GM12878 (cell line): ENCODE measurements at regions not wholly inside any gene's neighbourhood (a gene's known extent, or its start where the extent isn't known, plus 50 kb on each side); places are given as distances from the start of the nearest gene placed in this dataset.

Experiments
- ATAC-seq: fragments of 200-7000 bp; cut with Tn5 transposase; 3 replicates; pipeline ENCODE4 v1.9.1; 2020; ENCODE audit warnings: mild to moderate bottlenecking, moderate library complexity
- BruUV-seq: library from RNA; stranded (reverse); fragments of 400-500 nt; replicated peaks from 2 replicates; lab custom pipeline; 2021; lab: Mats Ljungman, UMichigan
- CTCF ChIA-PET: fragments of 300-600 bp; sonication (Branson Sonifier 250); formaldehyde crosslinking; extraction: SDS; loops from one replicate; lab custom pipeline; 2021; ENCODE audit warnings: inconsistent platforms; lab: Yijun Ruan, JAX
- POLR2A ChIA-PET: fragments of 350-600 bp; formaldehyde crosslinking; extraction: SDS; loops from one replicate; lab custom pipeline; 2021; ENCODE audit warnings: inconsistent platforms; lab: Charles Lee
- RAD21 ChIA-PET: fragments of 300-600 bp; sonication (Branson Sonifier 250); formaldehyde crosslinking; loops from one replicate; lab custom pipeline; 2023; ENCODE audit warnings: antibody characterized with exemption; ENCODE audit not compliant: unreplicated experiment; lab: Charles Lee
- SMC1A ChIA-PET: fragments of 300-600 bp; sonication (Branson Sonifier 250); formaldehyde crosslinking; loops from one replicate; lab custom pipeline; 2023; ENCODE audit not compliant: unreplicated experiment, uncharacterized antibody; lab: Charles Lee
- DNase-seq: peaks from one replicate; pipeline ENCODE4 v3.0.0-alpha.2; 2011; ENCODE audit warnings: low read depth, low spot score
- FAIRE-seq: peaks from 3 replicates; lab custom pipeline; 2011; peaks lifted over from hg19 to GRCh38; lab: Jason Lieb, UNC
- H2AFZ ChIP-seq: 2 replicates; pipeline ENCODE4 v1.6.0; 2011; ENCODE audit warnings: low read depth, low read length, control low read depth; ENCODE audit not compliant: control insufficient read depth
- H3K27ac ChIP-seq: 2 replicates; pipeline ENCODE4 v1.5.1; 2011; ENCODE audit warnings: control low read depth; ENCODE audit not compliant: control insufficient read depth, insufficient read depth
- H3K27me3 ChIP-seq, 2 experiments: replicated peaks in 1 of 2; 2 replicates each; pipeline versions ENCODE4 v1.6.0 to v1.6.1; 2011; ENCODE audit warnings: low read length in 1 of 2; ENCODE audit not compliant: control insufficient read depth in 2 of 2, insufficient read depth in 2 of 2
- H3K36me3 ChIP-seq, 2 experiments: 2 replicates each; pipeline ENCODE4 v1.5.1; 2011; ENCODE audit warnings: low read length in 1 of 2; ENCODE audit not compliant: control insufficient read depth in 2 of 2, insufficient read depth in 2 of 2
- H3K4me1 ChIP-seq: 2 replicates; pipeline ENCODE4 v1.6.1; 2011; ENCODE audit warnings: mild to moderate bottlenecking, low read length, moderate library complexity, mixed read lengths; ENCODE audit not compliant: control insufficient read depth, insufficient read depth
- H3K4me2 ChIP-seq: 2 replicates; pipeline ENCODE4 v1.6.0; 2011; ENCODE audit warnings: control low read depth; ENCODE audit not compliant: control insufficient read depth, insufficient read depth
- H3K4me3 ChIP-seq: fragments of 200-600 bp; sonication (generic); 2 replicates; pipeline ENCODE4 v1.5.1; 2016
- H3K79me2 ChIP-seq: 2 replicates; pipeline ENCODE4 v1.6.0; 2011; ENCODE audit warnings: low read length; ENCODE audit not compliant: control insufficient read depth, insufficient read depth
- H3K9ac ChIP-seq: 2 replicates; pipeline ENCODE4 v1.8.0; 2011; ENCODE audit warnings: low read length, control low read depth, mixed read lengths; ENCODE audit not compliant: control insufficient read depth, insufficient read depth
- H3K9me3 ChIP-seq: replicated peaks from 3 replicates; pipeline ENCODE4 v1.5.1; 2011; ENCODE audit warnings: mild to moderate bottlenecking, low read length; ENCODE audit not compliant: control insufficient read depth, insufficient read depth
- H4K20me1 ChIP-seq: 2 replicates; pipeline ENCODE4 v1.6.0; 2011; ENCODE audit not compliant: control insufficient read depth, insufficient read depth
- ASH2L ChIP-seq: fragments of 300-600, 200-600 bp; sonication (generic); IDR thresholded peaks from 2 replicates; pipeline ENCODE4 v1.6.1; 2017; ENCODE audit warnings: low read depth, mild to moderate bottlenecking, borderline replicate concordance
- ATF3 ChIP-seq: IDR thresholded peaks from 2 replicates; pipeline ENCODE4 v1.6.1; 2011; ENCODE audit warnings: low read depth, mild to moderate bottlenecking, low read length, moderate library complexity, borderline replicate concordance; ENCODE audit errors: extremely low read depth
- CBFB ChIP-seq: IDR thresholded peaks from 2 replicates; pipeline ENCODE4 v1.6.1; 2016; ENCODE audit warnings: antibody characterized with exemption, low read depth
- E4F1 ChIP-seq: fragments of 450-650 bp; IDR thresholded peaks from 2 replicates; pipeline ENCODE4 v1.6.1; 2018; ENCODE audit warnings: borderline replicate concordance, mild to moderate bottlenecking; ENCODE audit not compliant: partially characterized antibody
- SREBF2 ChIP-seq: IDR thresholded peaks from 2 replicates; pipeline ENCODE4 v1.6.1; 2012; ENCODE audit warnings: mild to moderate bottlenecking, low read length
- WGBS: methylation state at CpG from one replicate; pipeline ENCODE4 v1.1.6; 2016; ENCODE audit warnings: low lambda C conversion rate; ENCODE audit not compliant: insufficient replicate concordance, insufficient coverage; ENCODE audit errors: missing lambda C conversion rate; 5-methylcytosine and 5-hydroxymethylcytosine counted together
- in situ Hi-C: fragments of 300-500 bp; cut with MboI; formaldehyde crosslinking; loops from 9 replicates; pipeline ENCODE4 v1.14.3; 2018; ENCODE audit warnings: mixed read lengths
- intact Hi-C: fragments of 100-400 bp; cut with micrococcal nuclease; formaldehyde crosslinking; loops from one replicate; pipeline ENCODE4 v1.14.2; 2022; ENCODE audit not compliant: unreplicated experiment
- TF ChIP-seq, protein P1 (sequence below): fragments of 450-650 bp; formaldehyde crosslinking; IDR thresholded peaks from 2 replicates; pipeline ENCODE4 v1.4.0; 2020; ENCODE audit warnings: mild to moderate bottlenecking, moderate library complexity

GRCh38 chr10:753530-753929 lies 64.1 kb upstream of the DIP2C start:
- Histone ChIP-seq H4K20me1 (no peaks in the 10 kb centered on the region), H3K27me3 (no peaks in the 10 kb centered on the region), H3K27ac (no peak overlapping the region), H3K79me2 (no peaks in the 10 kb centered on the region), H2AFZ (no peak overlapping the region), H3K9me3 (no peaks in the 10 kb centered on the region; the same call in 2 of the 3 replicates), H3K4me3 (no peak overlapping the region), H3K4me2 (no peak overlapping the region), H3K36me3 (no peaks in the 10 kb centered on the region), H3K9ac (no peak overlapping the region)
- SMC1A ChIA-PET = no interaction called here
- POLR2A ChIA-PET = interaction anchor here (0.6 kb wide), 1 partner anchor 322 kb away, joined by 3 read pairs; no protein-coding TSS in a partner anchor
- FAIRE-seq = peak; percentile 7
- CTCF ChIA-PET = no interaction called here
- 20% methylated on average over 6 of the region's 6 CpGs for WGBS
- intact Hi-C loops = no loop called here
- BruUV-seq = no TSS peak
- in situ Hi-C loops = no loop called here
- no peak for ATAC-seq
- DNase-seq = no peak
- TF ChIP-seq E4F1 (no peak), ASH2L (no peak), SREBF2 (no peak), ATF3 (no peak), CBFB (no peak)
- TF ChIP-seq, protein P1, sequence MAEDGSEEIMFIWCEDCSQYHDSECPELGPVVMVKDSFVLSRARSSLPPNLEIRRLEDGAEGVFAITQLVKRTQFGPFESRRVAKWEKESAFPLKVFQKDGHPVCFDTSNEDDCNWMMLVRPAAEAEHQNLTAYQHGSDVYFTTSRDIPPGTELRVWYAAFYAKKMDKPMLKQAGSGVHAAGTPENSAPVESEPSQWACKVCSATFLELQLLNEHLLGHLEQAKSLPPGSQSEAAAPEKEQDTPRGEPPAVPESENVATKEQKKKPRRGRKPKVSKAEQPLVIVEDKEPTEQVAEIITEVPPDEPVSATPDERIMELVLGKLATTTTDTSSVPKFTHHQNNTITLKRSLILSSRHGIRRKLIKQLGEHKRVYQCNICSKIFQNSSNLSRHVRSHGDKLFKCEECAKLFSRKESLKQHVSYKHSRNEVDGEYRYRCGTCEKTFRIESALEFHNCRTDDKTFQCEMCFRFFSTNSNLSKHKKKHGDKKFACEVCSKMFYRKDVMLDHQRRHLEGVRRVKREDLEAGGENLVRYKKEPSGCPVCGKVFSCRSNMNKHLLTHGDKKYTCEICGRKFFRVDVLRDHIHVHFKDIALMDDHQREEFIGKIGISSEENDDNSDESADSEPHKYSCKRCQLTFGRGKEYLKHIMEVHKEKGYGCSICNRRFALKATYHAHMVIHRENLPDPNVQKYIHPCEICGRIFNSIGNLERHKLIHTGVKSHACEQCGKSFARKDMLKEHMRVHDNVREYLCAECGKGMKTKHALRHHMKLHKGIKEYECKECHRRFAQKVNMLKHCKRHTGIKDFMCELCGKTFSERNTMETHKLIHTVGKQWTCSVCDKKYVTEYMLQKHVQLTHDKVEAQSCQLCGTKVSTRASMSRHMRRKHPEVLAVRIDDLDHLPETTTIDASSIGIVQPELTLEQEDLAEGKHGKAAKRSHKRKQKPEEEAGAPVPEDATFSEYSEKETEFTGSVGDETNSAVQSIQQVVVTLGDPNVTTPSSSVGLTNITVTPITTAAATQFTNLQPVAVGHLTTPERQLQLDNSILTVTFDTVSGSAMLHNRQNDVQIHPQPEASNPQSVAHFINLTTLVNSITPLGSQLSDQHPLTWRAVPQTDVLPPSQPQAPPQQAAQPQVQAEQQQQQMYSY = no peak
- TF ChIP-seq, all 136 proteins: peak for 0
- RAD21 ChIA-PET = no interaction called here
- no peaks in the 10 kb centered on the region for H3K4me1 ChIP-seq
